Endothelial cell of umbilical vein (primary cell): ENCODE measurements at regions not wholly inside any gene's neighbourhood (a gene's known extent, or its start where the extent isn't known, plus 50 kb on each side); places are given as distances from the start of the nearest gene placed in this dataset.

ENCODE experiments used
- BruUV-seq: library from RNA; stranded (reverse); fragments of 400-500 nt; replicated peaks from 2 replicates; lab custom pipeline; 2021; lab: Mats Ljungman, UMichigan
- CTCF ChIA-PET: fragments of 300-600, 350-600 bp; sonication (Branson Sonifier 250); formaldehyde crosslinking; loops from one replicate; lab custom pipeline; 2021; ENCODE audit warnings: antibody characterized with exemption, inconsistent platforms; lab: Charles Lee
- POLR2A ChIA-PET: fragments of 300-600, 350-600 bp; sonication (Branson Sonifier 250); formaldehyde crosslinking; loops from one replicate; lab custom pipeline; 2021; ENCODE audit warnings: antibody characterized with exemption, inconsistent platforms; lab: Charles Lee
- DNase-seq: peaks from one replicate; pipeline ENCODE4 v3.0.0-alpha.2; 2011; ENCODE audit warnings: low read depth, low spot score
- FAIRE-seq: peaks from 2 replicates; lab custom pipeline; 2011; peaks lifted over from hg19 to GRCh38; lab: Jason Lieb, UNC
- H2AFZ ChIP-seq: 2 replicates; pipeline ENCODE4 v1.6.0; 2012; ENCODE audit warnings: low read depth, low read length, control low read depth, inconsistent platforms
- H3K27ac ChIP-seq: 2 replicates; pipeline ENCODE4 v1.5.1; 2011; ENCODE audit warnings: low read depth, mild to moderate bottlenecking, control low read depth, low read length, moderate library complexity; ENCODE audit not compliant: insufficient read depth
- H3K27me3 ChIP-seq, 2 experiments: 2 replicates each; pipeline versions ENCODE4 v1.6.0 to v1.6.1; 2011; ENCODE audit warnings: low read length in 2 of 2, mixed read lengths in 1 of 2; ENCODE audit not compliant: control insufficient read depth in 2 of 2, insufficient read depth in 2 of 2
- H3K36me3 ChIP-seq, 2 experiments: 2 replicates in 1 of 2; 3 replicates in 1 of 2; pipeline ENCODE4 v1.5.1; 2011; ENCODE audit warnings: low read length in 2 of 2, mild to moderate bottlenecking in 1 of 2, moderate library complexity in 1 of 2; ENCODE audit not compliant: control insufficient read depth in 2 of 2, insufficient read depth in 2 of 2; ENCODE audit errors: extremely low read depth in 1 of 2
- H3K4me1 ChIP-seq: 3 replicates; pipeline ENCODE4 v1.5.1; 2011; ENCODE audit warnings: mild to moderate bottlenecking, low read length; ENCODE audit not compliant: control insufficient read depth, insufficient read depth; ENCODE audit errors: extremely low read depth
- H3K4me2 ChIP-seq: 2 replicates; pipeline ENCODE4 v1.6.1; 2011; ENCODE audit warnings: low read length, control low read depth, mixed read lengths; ENCODE audit not compliant: insufficient read depth
- H3K4me3 ChIP-seq, 3 experiments: fragments of 200-600 bp in 1 of 3; sonication (generic), shearing (Covaris generic) in 1 of 3; replicated peaks in 1 of 3; 2 replicates each; pipeline ENCODE4 v1.5.1; 2011 to 2016; ENCODE audit warnings: control low read depth in 3 of 3, low read length in 3 of 3, mild to moderate bottlenecking in 2 of 3, inconsistent platforms in 1 of 3, low read depth in 1 of 3, moderate library complexity in 1 of 3; ENCODE audit not compliant: insufficient read depth in 1 of 3
- H3K79me2 ChIP-seq: 2 replicates; pipeline ENCODE4 v1.6.0; 2012; ENCODE audit warnings: low read length, inconsistent platforms; ENCODE audit not compliant: control insufficient read depth, insufficient read depth
- H3K9ac ChIP-seq: replicated peaks from 2 replicates; pipeline ENCODE3; 2011; ENCODE audit warnings: low read length, control low read depth; ENCODE audit not compliant: insufficient read depth; ENCODE audit errors: extremely low read depth
- H3K9me1 ChIP-seq: replicated peaks from 3 replicates; pipeline ENCODE4 v1.6.0; 2011; ENCODE audit warnings: mild to moderate bottlenecking, low read length; ENCODE audit not compliant: control insufficient read depth, insufficient read depth; ENCODE audit errors: extremely low read depth
- H3K9me3 ChIP-seq: replicated peaks from 2 replicates; pipeline ENCODE4 v1.5.1; 2012; ENCODE audit warnings: low read length, inconsistent platforms; ENCODE audit not compliant: control insufficient read depth, insufficient read depth
- H4K20me1 ChIP-seq: replicated peaks from 2 replicates; pipeline ENCODE3; 2011; ENCODE audit warnings: mild to moderate bottlenecking, low read length; ENCODE audit not compliant: control insufficient read depth, insufficient read depth; ENCODE audit errors: extremely low read depth
- CTCF ChIP-seq, 2 donors: IDR thresholded peaks; 1 replicate in 1 of 2; 2 replicates in 1 of 2; pipeline ENCODE4 v1.5.1; 2011; ENCODE audit warnings: low read length in 2 of 2, mild to moderate bottlenecking in 2 of 2, moderate library complexity in 2 of 2, control low read depth in 1 of 2, inconsistent platforms in 1 of 2, low read depth in 1 of 2; ENCODE audit not compliant: insufficient read depth in 1 of 2; ENCODE audit errors: extremely low read depth in 1 of 2
- FOS ChIP-seq: IDR thresholded peaks from 2 replicates; pipeline ENCODE4 v1.6.1; 2011; ENCODE audit warnings: mild to moderate bottlenecking, low read length, moderate library complexity, borderline replicate concordance; ENCODE audit not compliant: insufficient read depth
- GATA2 ChIP-seq: IDR thresholded peaks from 2 replicates; pipeline ENCODE4 v1.7.0; 2011; ENCODE audit warnings: low read depth, mild to moderate bottlenecking, moderate library complexity, mixed read lengths, low read length; ENCODE audit not compliant: insufficient read length, insufficient read depth
- MYC ChIP-seq: IDR thresholded peaks from one replicate; pipeline ENCODE4 v1.6.1; 2011; ENCODE audit warnings: mild to moderate bottlenecking, low read depth, low read length
- POLR2A ChIP-seq: IDR thresholded peaks from 2 replicates; pipeline ENCODE4 v1.6.1; 2012; ENCODE audit warnings: low read depth, mild to moderate bottlenecking, control low read depth, low read length
- POLR2AphosphoS5 ChIP-seq: IDR thresholded peaks from 2 replicates; pipeline ENCODE4 v1.6.1; 2012; ENCODE audit warnings: low read depth, mild to moderate bottlenecking, control low read depth, low read length, moderate library complexity; ENCODE audit not compliant: insufficient read depth
- dilution Hi-C: fragments of 300-500 bp; cut with MboI; formaldehyde crosslinking; loops from one replicate; pipeline ENCODE4 v1.15.0; 2019; ENCODE audit warnings: low sequenced_read_pairs; ENCODE audit not compliant: extremely low pct_ligation_motif_present
- intact Hi-C: fragments of 100-400 bp; cut with micrococcal nuclease; formaldehyde crosslinking; loops from one replicate; pipeline ENCODE4 v1.10.0; 2022
- TF ChIP-seq, protein P1 (sequence below): IDR thresholded peaks from 2 replicates; pipeline ENCODE4 v1.6.1; 2011; ENCODE audit not compliant: insufficient read depth, insufficient read length

- H3K27ac ChIP-seq = no peak overlapping the region
- no TSS peak for BruUV-seq
- peaks cover 16% of the 10 kb centered on the region for H3K4me1 ChIP-seq
- H3K36me3 ChIP-seq = no peaks in the 10 kb centered on the region
- H3K27me3 ChIP-seq = no peaks in the 10 kb centered on the region
- H4K20me1 ChIP-seq = no peaks in the 10 kb centered on the region
- ChIA-PET POLR2A (no interaction called here), CTCF (interaction anchor here (3.7 kb wide), 1 partner anchor 9 kb away, joined by 25 read pairs; no protein-coding TSS in a partner anchor)
- no peak overlapping the region for H3K9ac ChIP-seq
- H3K4me2 ChIP-seq = no peak overlapping the region
- H2AFZ ChIP-seq = no peak overlapping the region
- H3K9me1 ChIP-seq = no peaks in the 10 kb centered on the region
- dilution Hi-C loops (no loop called here), intact Hi-C loops (no loop called here)
- TF ChIP-seq POLR2A (no peak), CTCF (IDR thresholded peaks at IDR 0.05; ENCODE audit: extremely low read depth in 1 of 2, insufficient read depth in 1 of 2, low read depth in 1 of 2, low read length in 2 of 2) (no peak), MYC (no peak)
- TF ChIP-seq, protein P1, sequence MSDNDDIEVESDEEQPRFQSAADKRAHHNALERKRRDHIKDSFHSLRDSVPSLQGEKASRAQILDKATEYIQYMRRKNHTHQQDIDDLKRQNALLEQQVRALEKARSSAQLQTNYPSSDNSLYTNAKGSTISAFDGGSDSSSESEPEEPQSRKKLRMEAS = no peak
- H3K79me2 ChIP-seq = no peaks in the 10 kb centered on the region
- H3K9me3 ChIP-seq = no peaks in the 10 kb centered on the region
- H3K4me3 ChIP-seq = no peak overlapping the region
- FAIRE-seq = no peak
- DNase-seq = no peak
Measured at GRCh38 chr16:87054154-87054553, 263.0 kb downstream of the C16orf95 start.

DNA sequence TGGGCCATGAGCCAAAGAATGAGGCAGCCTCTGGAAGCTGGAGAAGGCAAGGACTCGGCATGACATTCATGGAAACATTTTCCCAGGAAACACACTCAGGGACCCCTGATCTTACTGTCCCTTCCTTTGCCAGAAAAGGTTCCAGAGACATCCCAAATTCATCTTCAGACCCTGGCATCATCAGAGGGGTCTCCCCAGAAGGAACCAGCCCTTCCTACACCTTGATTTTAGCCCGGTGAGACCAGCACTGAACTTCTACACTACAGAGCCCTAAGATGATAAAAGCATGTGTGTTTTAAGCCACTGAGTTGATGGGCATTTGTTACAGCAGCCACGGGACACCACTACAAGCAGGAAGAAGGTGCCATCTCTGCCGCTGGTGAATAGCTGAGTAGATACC, 262.3 kb downstream of the C16orf95 start:
- no peak overlapping the region for H3K27ac ChIP-seq
- no TSS peak for BruUV-seq
- no peaks in the 10 kb centered on the region for H4K20me1 ChIP-seq
- dilution Hi-C loops = no loop called here
- H3K27me3 ChIP-seq = no peaks in the 10 kb centered on the region
- intact Hi-C loops = no loop called here
- no peak for FAIRE-seq
- POLR2A ChIA-PET = no interaction called here
- H3K4me2 ChIP-seq = no peak overlapping the region
- no peaks in the 10 kb centered on the region for H3K79me2 ChIP-seq
- TF ChIP-seq GATA2 = no peak
- TF ChIP-seq CTCF (IDR thresholded peaks at IDR 0.05; ENCODE audit: extremely low read depth in 1 of 2, insufficient read depth in 1 of 2, low read depth in 1 of 2, low read length in 2 of 2) = no peak
- TF ChIP-seq POLR2AphosphoS5 = no peak
- TF ChIP-seq FOS = no peak
- TF ChIP-seq MYC = no peak
- no peak overlapping the region for H3K9ac ChIP-seq
- H3K4me1 ChIP-seq = peaks cover 18% of the 10 kb centered on the region
- no peaks in the 10 kb centered on the region for H3K36me3 ChIP-seq
- H3K9me1 ChIP-seq = no peaks in the 10 kb centered on the region
- CTCF ChIA-PET = interaction anchor here (0.6 to 0.9 kb wide), 3 partner anchors 8 to 378 kb away, joined by 3 read pairs; no protein-coding TSS in a partner anchor
- no peaks in the 10 kb centered on the region for H3K9me3 ChIP-seq
- no peak overlapping the region for H2AFZ ChIP-seq
- no peak for DNase-seq
- no peak overlapping the region for H3K4me3 ChIP-seq
